Activated CD8-positive, alpha-beta memory T cell treated with anti-CD3 and anti-CD28 coated beads, Interleukin-2, amount 10 ng/mL, durations not matched to agents 7 days and 5 days (primary cell): ENCODE measurements at regions not wholly inside any gene's neighbourhood (a gene's known extent, or its start where the extent isn't known, plus 50 kb on each side); places are given as distances from the start of the nearest gene placed in this dataset.

Source experiments
- ATAC-seq: fragments of 150-1000 bp; cut with Tn5 transposase; one replicate; pipeline ENCODE4 v1.10.0; 2021; ENCODE audit warnings: moderate library complexity
- CTCF ChIA-PET: fragments of 350-600 bp; sonication (Branson Sonifier 250); formaldehyde crosslinking; loops from one replicate; lab custom pipeline; 2021; ENCODE audit warnings: antibody characterized with exemption; lab: Charles Lee
- DNase-seq: peaks from one replicate; pipeline ENCODE4 v3.0.0-alpha.2; 2020
- H3K27ac Mint-ChIP-seq: one replicate; pipeline ENCODE4 v1.8.0; 2021; ENCODE audit warnings: mild to moderate bottlenecking, mixed read lengths
- H3K27me3 Mint-ChIP-seq: one replicate; pipeline ENCODE4 v1.8.0; 2021; ENCODE audit warnings: mixed read lengths
- H3K36me3 Mint-ChIP-seq: one replicate; pipeline ENCODE4 v1.8.0; 2021; ENCODE audit warnings: mild to moderate bottlenecking, mixed read lengths
- H3K4me1 Mint-ChIP-seq: one replicate; pipeline ENCODE4 v1.8.0; 2021; ENCODE audit warnings: mixed read lengths
- H3K4me3 Mint-ChIP-seq: one replicate; pipeline ENCODE4 v1.8.0; 2021; ENCODE audit warnings: mild to moderate bottlenecking, moderate library complexity, mixed read lengths
- H3K9me3 Mint-ChIP-seq: one replicate; pipeline ENCODE4 v1.8.0; 2022; ENCODE audit warnings: low read depth, mixed read lengths

- H3K9me3 Mint-ChIP-seq = no peaks in the 10 kb centered on the region
- CTCF ChIA-PET = no interaction called here
- H3K4me3 Mint-ChIP-seq = no peak overlapping the region
- ATAC-seq (no peak), DNase-seq (no peak)
- H3K27ac Mint-ChIP-seq = no peak overlapping the region
- H3K4me1 Mint-ChIP-seq = no peaks in the 10 kb centered on the region
- H3K36me3 Mint-ChIP-seq = no peaks in the 10 kb centered on the region
- H3K27me3 Mint-ChIP-seq = no peaks in the 10 kb centered on the region
These were observed 163.3 kb downstream of the BRINP2 start for GRCh38 chr1:177333936-177334595.
